Pancreas (tissue), 10 donors: ENCODE measurements at regions not wholly inside any gene's neighbourhood (a gene's known extent, or its start where the extent isn't known, plus 50 kb on each side); places are given as distances from the start of the nearest gene placed in this dataset.
A peak's percentile ranks its signal among the peaks of the same experiment; 100 is the strongest.

ENCODE experiments used
- ATAC-seq, 4 donors: fragments of 200-7000 bp; cut with Tn5 transposase; one replicate each; pipeline versions ENCODE4 v1.8.0 to v1.9.1; 2020; ENCODE audit warnings: mild to moderate bottlenecking in 4 of 4, moderate library complexity in 4 of 4
- DNase-seq, 6 donors: peaks; one replicate each; pipeline ENCODE4 v3.0.0-alpha.2; 2020
- FAIRE-seq: peaks from 2 replicates; lab custom pipeline; 2012; peaks lifted over from hg19 to GRCh38; lab: Jason Lieb, UNC
- H3K27ac ChIP-seq, 4 donors: fragments of 200-600 bp; sonication (generic); 1 replicate in 3 of 4; 2 replicates in 1 of 4; pipeline versions ENCODE4 v1.5.0 to v1.8.0; 2020
- H3K27me3 ChIP-seq, 4 donors: fragments of 200-600 bp; one replicate each; pipeline ENCODE4 v1.8.0; 2021
- H3K36me3 ChIP-seq, 3 donors: fragments of 200-600 bp; sonication (generic) in 1 of 3; one replicate each; pipeline versions ENCODE4 v1.5.0 to v1.8.0; 2020 to 2021
- H3K4me1 ChIP-seq, 3 donors: fragments of 200-600 bp; one replicate each; pipeline ENCODE4 v1.8.0; 2021
- H3K4me3 ChIP-seq, 4 donors: fragments of 200-600 bp; sonication (generic) in 2 of 4; one replicate each; pipeline versions ENCODE4 v1.5.0 to v1.8.0; 2020 to 2021
- H3K9me3 ChIP-seq, 4 donors: fragments of 200-600 bp; one replicate each; pipeline ENCODE4 v1.8.0; 2021
- WGBS, 2 donors: extraction: QIAGEN DNeasy Blood & Tissue Kit; methylation state at CpG; one replicate each; pipeline ENCODE4 v1.1.7; 2013; 5-methylcytosine and 5-hydroxymethylcytosine counted together
- intact Hi-C, 3 donors: fragments of 100-400 bp; cut with DNase I; formaldehyde crosslinking; loops; one replicate each; pipeline versions ENCODE4 v1.11.1 to v1.14.2; 2022
- TF ChIP-seq, protein P1 (sequence below), 4 donors: fragments of 200-600 bp; sonication (generic) in 3 of 4; IDR thresholded peaks; one replicate each; pipeline versions ENCODE4 v1.5.0 to v1.8.0; 2021; ENCODE audit warnings: antibody characterized with exemption in 4 of 4
- donor health status: healthy with polysubstance abuse.
- donor health status: DM: no; HTN: no; CAD: no; lungs with moderate emphysema.
- donor health status: DM: no; HTN: no; CAD: no.
- donor health status: control.
- donor health status: control.
- donor health status: Bipolar disorder and iron deficiency.
- donor health status: DM: yes; HTN: yes; CAD: no.
- donor health status: DM: no; HTN: no; CAD: no.
- donor health status: DM: no; HTN: no; CAD: no.
- donor health status: DM: yes; HTN: yes; CAD: no.

- DNase-seq: peak in 2 of 6 donors; percentile 23 to 37
- Histone ChIP-seq H3K36me3 (no peaks in the 10 kb centered on the region), H3K4me1 (no peaks in the 10 kb centered on the region), H3K4me3 (no peak overlapping the region), H3K9me3 (no peaks in the 10 kb centered on the region), H3K27ac (no peak overlapping the region), H3K27me3 (no peaks in the 10 kb centered on the region)
- ATAC-seq: peak in 1 of 4 donors; percentile 54
- 38 to 48% methylated on average over 6 of the region's 6 CpGs for WGBS, 2 donors
- TF ChIP-seq, protein P1, sequence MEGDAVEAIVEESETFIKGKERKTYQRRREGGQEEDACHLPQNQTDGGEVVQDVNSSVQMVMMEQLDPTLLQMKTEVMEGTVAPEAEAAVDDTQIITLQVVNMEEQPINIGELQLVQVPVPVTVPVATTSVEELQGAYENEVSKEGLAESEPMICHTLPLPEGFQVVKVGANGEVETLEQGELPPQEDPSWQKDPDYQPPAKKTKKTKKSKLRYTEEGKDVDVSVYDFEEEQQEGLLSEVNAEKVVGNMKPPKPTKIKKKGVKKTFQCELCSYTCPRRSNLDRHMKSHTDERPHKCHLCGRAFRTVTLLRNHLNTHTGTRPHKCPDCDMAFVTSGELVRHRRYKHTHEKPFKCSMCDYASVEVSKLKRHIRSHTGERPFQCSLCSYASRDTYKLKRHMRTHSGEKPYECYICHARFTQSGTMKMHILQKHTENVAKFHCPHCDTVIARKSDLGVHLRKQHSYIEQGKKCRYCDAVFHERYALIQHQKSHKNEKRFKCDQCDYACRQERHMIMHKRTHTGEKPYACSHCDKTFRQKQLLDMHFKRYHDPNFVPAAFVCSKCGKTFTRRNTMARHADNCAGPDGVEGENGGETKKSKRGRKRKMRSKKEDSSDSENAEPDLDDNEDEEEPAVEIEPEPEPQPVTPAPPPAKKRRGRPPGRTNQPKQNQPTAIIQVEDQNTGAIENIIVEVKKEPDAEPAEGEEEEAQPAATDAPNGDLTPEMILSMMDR (IDR thresholded peaks at IDR 0.05): no peak
- FAIRE-seq: no peak
- intact Hi-C loops: no loop called here
Observed at GRCh38 chr5:175088963-175089362, 355.0 kb downstream of the DRD1 start.

DNA sequence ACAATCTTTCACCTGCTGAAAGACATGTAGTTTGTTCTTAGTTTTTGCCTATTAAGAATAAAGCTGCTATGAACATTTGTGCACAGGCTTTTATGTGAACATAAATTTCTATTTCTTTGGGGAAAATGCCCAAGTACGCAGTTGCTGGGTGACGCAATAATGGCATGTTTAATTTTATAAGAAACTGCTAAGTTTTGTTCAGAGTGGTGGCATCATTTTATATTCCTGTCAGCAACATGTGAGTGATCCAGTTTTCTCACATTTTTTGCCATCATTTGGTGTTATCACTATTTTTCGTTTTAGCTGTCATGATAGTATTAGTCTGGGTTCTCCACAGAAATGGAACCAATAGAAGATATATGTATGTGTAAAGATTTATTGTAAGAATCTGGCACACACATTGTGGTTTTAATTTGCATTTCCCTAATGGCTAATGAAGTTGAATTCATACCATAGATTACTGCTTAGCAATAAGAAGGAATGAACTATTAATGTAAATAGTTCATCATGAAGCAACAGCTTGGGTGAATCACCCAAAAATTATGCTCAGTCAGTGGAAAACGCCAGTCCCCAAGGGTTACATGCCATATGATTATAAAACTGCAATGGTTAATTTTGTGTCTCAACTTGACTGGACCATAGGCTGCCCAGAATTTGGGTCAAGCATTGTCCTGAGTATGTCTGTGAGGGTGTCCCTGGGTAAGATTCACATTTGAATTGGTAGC is 358.6 kb downstream of the MSX2 start:
- Histone ChIP-seq H3K27ac (no peak overlapping the region), H3K4me1 (peaks cover 0 to 10% (median 4%) of the 10 kb centered on the region in 3 donors), H3K9me3 (no peaks in the 10 kb centered on the region), H3K4me3 (no peak overlapping the region), H3K27me3 (no peaks in the 10 kb centered on the region), H3K36me3 (no peaks in the 10 kb centered on the region)
- intact Hi-C loops: no loop called here
- 67 to 73% methylated on average over 4 of the region's 4 CpGs for WGBS, 2 donors
- no peak for DNase-seq
- TF ChIP-seq, protein P1 (IDR thresholded peaks at IDR 0.05): no peak
- ATAC-seq: no peak
- FAIRE-seq: no peak

GRCh38 chr5:175082346-175082745 is 358.0 kb downstream of the MSX2 start:
- intact Hi-C loops: no loop called here

DNA sequence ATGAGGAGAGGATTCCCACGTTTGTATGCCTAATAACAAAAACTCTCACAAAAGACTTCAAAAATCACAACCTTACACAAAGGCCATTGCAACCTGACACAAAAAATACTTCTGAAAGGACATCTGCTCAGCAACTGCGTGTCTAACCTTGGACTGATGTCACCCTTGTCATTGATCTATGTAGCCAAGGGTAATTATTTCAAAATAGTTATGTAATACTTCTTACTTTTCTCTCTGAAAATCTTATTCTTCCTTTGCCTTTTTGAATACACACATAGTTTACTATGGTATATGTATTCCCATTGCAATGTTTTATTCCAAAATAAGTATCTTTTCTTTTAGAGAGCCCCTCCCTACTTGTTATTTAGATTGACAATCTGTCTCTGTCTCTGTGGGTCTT is 355.3 kb downstream of the MSX2 start:
- H3K27ac ChIP-seq: no peak overlapping the region
- WGBS, 2 donors: 41% methylated on average over 2 of the region's 2 CpGs
- DNase-seq: no peak
- no peaks in the 10 kb centered on the region for H3K9me3 ChIP-seq
- ATAC-seq: no peak
- no peaks in the 10 kb centered on the region for H3K27me3 ChIP-seq
- TF ChIP-seq, protein P1 (IDR thresholded peaks at IDR 0.05): no peak
- no peaks in the 10 kb centered on the region for H3K36me3 ChIP-seq
- intact Hi-C loops: no loop called here
- H3K4me3 ChIP-seq: no peak overlapping the region
- H3K4me1 ChIP-seq: peaks cover 0 to 13% (median 4%) of the 10 kb centered on the region in 3 donors
- no peak for FAIRE-seq

More at GRCh38 chr5:175082346-175082745, 358.0 kb downstream of the MSX2 start:
- peaks cover 0 to 13% (median 4%) of the 10 kb centered on the region in 3 donors for H3K4me1 ChIP-seq
- H3K27ac ChIP-seq: peak overlapping the region in 2 of 4 donors; percentile 6 to 28
- ATAC-seq: peak; percentile 38 to 86 (median 58)
- no peaks in the 10 kb centered on the region for H3K9me3 ChIP-seq
- no peaks in the 10 kb centered on the region for H3K27me3 ChIP-seq
- TF ChIP-seq, protein P1 (IDR thresholded peaks at IDR 0.05): no peak
- no peak overlapping the region for H3K4me3 ChIP-seq
- DNase-seq: no peak
- H3K36me3 ChIP-seq: no peaks in the 10 kb centered on the region
- WGBS, 2 donors: 13 to 28% methylated on average over 1 of the region's 1 CpG
- FAIRE-seq: no peak

- TF ChIP-seq, protein P1 (IDR thresholded peaks at IDR 0.05): no peak
- Histone ChIP-seq H3K27me3 (no peaks in the 10 kb centered on the region), H3K4me3 (no peak overlapping the region), H3K27ac (no peak overlapping the region), H3K4me1 (no peaks in the 10 kb centered on the region), H3K36me3 (no peaks in the 10 kb centered on the region), H3K9me3 (no peaks in the 10 kb centered on the region)
- FAIRE-seq: no peak
- no peak for DNase-seq
- ATAC-seq: no peak
- intact Hi-C loops: no loop called here
Observed at GRCh38 chr5:175070283-175070682, 345.9 kb downstream of the MSX2 start.
